UCSD-AML1 (cell line): ENCODE measurements at regions not wholly inside any gene's neighbourhood (a gene's known extent, or its start where the extent isn't known, plus 50 kb on each side); places are given as distances from the start of the nearest gene placed in this dataset.
A peak's percentile ranks its signal among the peaks of the same experiment; 100 is the strongest.

Source experiments
- DNase-seq: peaks from one replicate; lab custom pipeline; 2025; ENCODE audit not compliant: unreplicated experiment; lab: John Stamatoyannopoulos, UW

DNA sequence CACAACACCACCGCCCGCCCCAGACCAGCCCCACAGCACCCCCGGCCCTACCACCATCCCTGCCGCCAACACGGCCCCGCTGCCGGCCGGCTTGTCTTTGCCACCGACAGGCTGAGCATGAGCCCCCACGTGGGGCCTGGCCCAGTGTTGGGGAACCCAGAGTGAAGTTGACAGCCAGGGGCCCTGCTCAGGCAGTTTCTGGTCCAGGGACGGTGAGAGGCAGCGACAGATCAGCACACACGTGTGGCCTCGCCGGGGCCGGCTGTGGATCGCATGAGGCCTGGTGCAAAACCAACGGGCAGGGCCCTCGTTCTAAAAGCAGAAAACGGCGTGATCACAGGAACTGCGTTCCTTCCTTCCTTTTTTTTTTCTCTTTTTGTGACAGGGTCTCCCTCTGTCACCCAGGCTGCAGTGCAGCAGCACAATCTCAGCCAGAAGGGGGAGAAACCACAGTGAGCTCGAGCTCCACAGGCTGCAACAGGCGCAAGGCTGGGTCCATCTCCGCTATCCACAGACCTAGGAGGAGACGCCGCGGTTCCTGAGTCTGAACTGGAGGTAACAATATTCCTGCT, 50.5 kb upstream of the FBRSL1 start:
- peak; percentile 78 for DNase-seq

DNA sequence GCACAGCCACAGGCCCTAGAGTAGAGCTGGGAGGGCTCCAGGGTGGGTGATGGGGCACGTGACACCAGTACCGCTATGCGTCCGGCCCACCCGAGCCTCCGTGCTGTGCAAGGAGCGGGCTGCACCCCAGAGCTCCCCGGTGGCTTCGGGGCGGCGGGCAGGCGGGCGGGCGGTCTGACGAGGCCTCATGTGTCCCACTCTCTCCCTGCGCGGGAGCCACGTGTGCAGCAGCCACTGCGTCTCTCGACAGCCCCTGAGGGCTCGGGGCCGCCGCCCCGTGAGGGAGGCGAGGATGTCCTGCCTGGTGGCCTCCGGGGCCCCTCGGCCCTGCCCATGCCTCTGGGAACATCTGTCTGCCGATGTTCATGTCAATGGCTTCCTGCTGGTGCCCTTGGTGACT, 51.2 kb upstream of the FBRSL1 start:
- no peak for DNase-seq

DNA sequence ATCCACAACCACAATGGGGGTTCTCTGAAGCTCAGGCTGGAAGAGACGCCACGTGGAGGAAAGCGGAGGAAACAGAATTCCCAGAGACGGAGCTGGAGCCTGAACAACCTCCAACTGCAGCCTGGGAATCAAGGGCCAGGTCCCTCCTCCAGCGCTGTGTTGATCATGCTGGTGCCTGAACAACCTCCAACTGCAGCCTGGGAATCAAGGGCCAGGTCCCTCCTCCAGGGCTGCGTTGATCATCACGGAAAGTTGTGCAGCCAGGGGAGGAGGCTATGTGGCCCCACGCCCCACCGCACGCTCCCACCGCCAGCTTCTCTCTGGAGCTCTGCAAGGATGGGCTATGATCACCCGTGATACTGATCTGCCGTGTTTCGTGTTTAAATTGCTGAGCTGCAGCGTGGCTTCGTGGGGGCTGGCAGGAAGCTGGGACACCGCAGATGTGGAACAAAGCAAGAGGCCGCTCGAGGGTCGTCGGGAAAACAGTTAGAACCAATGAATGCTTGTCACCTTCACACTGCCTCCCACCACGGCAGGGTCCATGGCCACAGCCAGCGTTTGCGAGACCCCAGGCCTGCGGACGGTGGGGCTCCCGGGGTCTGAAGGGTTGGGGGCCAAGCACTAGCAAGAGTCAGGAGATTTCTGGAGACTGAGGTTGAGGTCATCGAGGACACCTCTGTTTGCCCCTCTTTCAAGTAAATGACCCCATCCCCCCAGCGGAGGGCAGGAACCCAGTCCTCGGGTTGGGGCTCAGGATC, 51.8 kb upstream of the FBRSL1 start:
- DNase-seq: no peak

DNA sequence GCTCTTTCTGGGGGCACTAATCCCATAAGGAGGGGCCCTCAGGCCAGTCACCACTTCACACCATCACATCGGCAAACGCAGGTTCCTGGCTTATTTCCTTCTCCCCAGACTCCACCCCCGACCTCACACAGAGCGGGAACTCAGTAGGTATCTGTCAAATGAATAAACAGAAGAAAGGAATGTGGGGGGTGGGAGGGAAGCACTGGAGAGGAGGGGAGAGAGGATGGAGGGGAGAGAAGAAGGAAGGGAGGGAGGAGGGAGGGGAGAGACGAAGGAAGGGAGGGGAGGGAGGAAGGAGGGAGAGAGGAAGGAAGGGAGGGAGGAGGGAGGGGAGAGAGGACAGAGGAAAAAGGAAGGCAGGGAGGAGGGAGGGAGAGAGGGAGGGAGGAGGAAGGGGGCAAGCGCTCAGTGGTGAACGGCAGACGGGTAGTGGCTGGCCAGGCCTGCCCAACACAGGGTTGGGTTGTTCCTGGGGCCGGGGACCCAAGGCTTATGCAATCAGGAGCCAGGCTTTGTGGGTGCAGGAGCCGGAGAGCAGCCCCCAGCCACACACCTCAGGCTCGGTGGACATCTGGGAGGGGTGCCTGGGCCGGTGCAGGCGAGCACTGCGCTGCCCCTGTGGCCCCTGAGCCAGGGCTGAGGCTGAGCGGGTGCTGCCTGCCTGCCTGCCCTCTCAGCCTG, 52.6 kb upstream of the FBRSL1 start:
- peak; percentile 44 for DNase-seq

DNA sequence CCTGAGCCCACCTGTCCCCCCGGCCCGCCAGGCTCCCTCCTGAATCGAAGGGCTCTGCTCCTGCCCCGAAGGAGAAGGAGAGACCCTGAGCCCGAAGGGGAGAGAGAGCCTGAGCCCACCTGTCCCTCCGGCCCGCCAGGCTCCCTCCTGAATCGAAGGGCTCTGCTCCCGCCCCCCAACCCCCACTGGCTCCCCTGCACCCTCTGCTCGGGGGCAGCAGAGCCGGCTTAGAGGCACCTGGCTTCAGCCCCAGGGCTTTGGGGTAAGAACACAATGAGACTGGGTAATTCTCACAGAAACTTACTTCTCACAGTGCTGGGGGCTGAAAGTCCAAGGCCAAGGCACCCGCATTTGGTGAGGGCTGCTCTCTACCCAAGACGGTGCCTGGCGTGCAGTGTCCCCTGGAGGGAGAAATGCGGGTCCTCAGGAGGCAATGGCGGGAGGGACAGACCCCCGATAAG, 53.1 kb upstream of the FBRSL1 start:
- DNase-seq: no peak

DNA sequence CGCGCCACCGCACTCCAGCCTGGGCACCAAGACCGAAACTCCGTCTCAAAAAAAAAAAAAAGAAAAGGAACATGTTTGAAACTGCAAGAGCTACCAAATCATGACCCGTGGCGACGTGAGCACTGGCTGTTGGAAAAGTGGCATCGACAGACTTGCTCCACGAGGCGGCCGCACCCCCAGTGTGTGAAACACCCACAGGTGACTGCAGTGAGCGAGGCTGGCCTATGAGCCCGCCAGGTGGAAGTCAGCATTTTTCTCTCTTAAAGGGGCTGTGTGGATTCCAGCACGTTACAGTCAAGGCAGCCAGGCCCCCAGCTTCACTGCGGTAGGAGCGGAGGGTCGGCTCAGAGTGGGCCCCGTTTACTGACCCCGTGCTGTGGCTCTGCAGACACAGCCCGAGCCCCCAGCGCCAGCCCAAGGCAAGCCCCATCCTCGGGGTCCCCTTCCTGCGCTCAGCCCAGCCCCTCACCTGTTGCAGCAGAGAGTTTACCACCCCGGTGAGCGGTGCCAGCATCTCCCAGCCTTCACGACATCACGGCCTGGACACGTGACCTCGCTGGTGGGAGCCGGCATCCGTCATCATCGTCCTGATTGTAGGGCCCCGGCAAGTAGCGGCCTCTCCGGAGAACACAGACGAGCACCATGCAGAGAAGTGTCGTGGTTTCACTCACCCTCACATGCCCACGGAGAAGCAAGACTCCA, 54.3 kb upstream of the FBRSL1 start:
- DNase-seq: no peak

DNA sequence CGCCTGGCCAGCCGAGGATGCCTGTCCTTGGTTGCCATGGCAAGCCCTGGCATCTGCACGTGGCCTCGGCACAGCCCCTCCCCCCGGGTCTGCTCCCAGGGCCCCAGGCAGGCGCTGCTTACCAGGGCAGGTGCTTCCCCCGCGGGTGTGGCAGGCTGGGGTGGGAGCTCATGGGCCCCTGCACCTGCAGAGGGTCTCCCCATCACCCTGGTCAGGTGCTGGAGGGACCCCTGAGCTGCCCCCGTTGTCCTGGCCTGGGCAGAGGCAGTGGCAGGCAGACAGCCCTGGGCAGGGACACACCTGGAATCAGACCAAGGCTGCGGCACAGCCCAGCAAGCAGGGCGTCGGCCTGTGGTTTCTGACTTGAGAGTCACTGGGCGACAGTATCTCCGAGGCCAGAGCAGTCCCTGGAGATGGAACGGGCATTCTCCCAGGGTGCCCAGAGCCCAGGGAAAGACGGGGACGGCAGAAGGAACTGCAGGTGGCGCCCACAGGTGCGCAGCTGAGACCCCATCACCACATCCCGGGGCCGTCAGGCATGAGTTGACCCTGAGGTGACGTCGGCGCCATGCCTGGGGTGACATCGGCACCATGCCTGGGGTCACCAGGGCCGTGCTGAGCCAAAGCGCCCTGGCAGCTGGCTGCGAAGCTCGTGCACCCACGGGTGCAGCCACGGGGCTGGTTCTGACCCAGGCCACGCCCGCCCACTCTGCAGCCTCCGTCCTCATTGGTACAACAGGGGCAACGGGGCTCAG, 56.1 kb upstream of the FBRSL1 start:
- DNase-seq: no peak

DNA sequence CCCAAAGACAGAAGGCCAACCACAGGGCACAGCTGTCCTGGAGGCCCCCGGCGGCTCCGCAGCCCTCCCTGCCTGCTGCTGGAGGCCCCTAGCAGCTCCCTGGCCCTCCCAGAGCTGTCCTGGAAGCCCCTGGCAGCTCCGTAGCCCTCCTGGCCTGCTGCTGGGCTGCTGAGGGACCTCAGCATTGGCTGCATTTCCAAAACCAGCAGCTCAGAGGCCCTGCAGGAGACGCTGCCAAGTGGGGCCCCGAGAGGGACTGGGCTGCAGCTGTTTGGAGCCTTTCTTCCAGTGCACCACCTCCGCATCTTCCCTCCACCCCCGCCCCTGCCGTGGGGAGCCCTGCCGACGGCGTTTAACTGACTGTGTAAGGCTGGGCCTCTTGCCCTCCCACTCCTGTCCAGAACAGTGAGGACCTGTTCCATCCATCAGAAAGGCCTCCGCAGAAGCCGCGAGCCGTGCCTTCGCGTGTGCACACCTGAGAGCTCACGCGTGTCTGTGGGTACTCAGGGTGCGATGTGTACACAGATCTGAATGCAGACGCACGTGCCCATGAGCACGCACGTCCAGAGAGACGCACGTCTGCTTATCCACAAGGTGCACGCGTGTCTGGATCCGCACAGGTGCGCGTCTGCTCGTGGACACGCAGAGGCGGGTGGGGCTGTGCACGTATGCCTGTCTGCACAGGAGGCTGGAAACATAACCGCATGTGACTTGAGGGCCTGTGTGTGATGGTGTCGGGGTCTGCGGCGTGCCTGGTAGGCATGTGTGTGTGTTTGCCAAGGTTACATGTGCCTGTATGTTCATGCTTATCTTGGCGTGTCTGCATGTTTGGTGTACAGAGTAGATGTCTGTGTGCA, 57.0 kb upstream of the FBRSL1 start:
- no peak for DNase-seq

DNA sequence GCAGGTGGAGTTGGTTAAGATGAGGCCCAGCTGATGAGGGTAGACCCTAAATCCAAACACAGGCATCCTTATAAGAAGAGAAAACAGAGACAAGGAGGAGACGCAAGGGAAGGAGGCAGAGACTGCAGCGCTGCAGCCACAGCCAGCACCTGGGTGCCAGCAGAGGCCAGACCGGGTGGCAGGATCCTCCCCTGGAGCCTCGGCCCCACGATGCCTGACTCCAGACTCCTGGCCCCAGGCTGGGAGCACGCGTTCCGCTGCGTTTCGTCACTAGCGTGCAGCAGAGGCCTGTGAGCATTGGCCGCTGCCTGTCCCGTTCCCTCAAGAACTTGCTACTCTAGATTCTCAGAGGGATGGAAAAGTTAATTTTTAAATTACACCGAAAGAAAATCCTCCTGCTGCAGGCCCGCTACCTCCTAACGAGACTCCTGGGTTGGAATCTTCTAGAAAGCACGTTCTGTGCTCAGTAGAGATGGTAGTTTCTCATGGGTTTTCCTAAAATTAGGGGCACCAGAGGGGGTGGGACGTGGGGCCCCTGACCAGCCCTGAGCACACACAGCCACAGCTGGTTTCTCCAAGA, 57.7 kb upstream of the FBRSL1 start:
- no peak for DNase-seq

DNA sequence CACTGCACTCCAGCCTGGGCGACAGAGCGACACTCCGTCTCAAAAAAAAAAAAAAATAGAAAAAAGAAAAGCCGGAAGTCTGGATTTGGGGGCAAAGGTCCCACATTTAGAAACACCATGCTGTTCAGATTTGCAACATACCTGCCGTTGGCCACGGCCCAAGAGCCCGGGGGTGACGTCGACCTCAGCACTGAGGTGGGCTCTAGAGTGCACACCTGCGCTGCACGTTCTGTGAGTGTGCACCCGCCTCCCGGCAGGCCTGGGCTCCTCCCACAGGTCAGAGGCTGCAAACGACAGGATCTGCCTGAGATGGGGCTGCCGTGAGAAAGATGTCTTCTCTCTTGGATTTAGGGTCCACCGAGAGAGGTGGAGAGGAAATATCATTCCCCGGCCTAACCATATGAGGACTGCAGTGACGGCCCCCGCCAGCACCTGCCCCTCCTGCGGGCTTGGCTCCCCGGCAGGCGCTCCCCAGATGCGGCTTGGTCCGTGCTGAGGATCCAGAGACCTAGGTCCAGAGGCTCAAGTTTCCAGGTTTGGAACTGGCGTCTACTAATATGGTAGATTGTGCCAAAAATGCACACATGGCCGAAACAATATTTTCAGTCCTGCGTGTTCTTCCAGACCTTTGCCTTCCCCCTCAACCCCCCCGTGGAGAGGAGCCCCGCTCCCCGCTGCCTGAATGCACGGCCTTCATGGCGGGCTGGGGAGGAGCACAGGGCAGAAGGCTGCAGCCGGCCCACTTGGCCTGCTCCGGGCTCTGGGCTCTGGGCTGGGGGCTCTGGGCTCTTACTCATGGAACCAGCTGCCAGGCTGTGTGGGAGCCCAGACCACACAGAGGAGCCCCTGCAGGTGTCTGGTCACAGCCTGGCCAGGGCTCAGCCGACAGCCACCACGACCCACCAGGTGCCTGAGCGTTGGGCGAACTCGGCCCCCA, 58.8 kb upstream of the FBRSL1 start:
- DNase-seq: no peak

DNA sequence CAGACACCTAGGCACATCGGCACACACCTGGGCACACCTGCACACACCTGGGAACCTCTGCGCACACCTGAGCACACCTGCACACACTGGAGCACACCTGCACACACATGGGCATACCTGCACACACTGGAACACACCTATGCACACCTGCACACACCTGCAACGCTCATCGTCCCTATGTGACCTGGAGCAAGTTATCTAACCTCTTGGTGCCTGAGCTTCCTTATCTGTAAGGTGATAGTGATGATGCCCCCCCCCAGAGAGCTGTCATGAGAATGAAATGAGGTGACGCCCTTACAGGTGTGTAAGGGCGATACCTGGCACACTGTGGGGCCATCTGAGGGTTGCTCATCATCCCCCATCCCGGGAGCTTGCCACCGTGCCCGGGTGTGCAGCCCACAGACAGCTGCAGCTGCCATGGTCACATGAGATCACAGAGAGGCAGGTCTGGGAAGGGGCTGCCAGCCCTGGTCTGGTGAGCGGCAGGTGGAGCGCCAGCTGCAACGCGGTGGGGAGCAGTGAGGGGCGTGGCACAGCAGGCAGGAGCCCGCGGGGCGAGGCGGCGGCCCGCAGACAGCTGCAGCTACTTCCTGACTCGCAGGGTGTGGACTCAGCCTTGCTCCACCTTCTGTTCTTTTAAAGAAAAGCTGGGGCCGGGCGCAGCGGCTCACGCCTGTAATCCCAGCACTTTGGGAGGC, 59.9 kb upstream of the FBRSL1 start:
- peak; percentile 70 for DNase-seq

DNA sequence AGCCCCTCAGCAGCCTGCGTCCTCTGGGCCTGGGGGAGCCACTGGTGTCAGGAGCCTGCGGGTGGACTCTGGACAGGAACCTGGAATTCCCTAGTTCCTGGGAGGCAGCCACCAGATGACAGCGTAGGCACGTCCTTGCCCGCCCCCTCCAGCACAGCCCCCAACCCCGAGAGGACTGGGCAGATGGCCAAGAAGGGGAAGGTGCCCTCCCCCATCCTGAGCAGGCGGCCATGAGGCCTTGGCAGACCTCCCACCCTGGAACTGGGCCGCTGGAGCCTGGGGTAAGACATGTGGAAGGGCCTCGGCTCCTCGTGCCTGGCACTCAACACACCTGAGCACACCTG, 60.4 kb upstream of the FBRSL1 start:
- DNase-seq: no peak

DNA sequence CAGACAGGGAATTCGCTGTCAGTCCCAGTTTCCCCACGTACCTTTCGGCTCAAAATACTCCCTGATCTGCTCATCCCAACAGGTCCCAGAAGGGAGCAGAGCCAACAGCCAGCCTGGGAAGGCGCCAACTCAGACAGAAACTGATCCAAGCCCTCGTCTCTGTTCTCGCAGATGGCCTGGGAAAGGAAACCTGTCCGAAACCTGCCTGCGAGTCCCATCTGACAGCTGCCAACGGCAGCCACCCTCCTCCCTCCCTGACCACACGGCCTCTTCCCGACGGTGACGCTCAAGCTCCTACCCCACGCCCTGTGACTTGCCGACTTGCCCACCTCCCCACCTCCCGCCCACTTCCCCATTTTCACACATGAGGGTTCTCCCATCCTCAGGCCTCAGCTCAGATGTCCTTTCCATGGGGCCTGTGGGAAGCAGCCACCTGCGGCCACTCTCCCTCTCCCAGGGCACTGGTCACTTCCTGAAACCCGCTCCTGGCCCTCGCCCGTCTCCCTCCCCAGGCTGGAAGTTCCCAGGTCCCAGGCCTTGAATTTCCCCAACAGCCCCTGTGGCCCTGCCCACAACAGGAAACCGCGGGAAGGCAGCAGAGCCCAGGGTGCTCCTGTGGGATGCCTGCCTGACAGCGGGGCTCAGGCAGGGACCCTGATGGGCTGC, 60.9 kb upstream of the FBRSL1 start:
- peak; percentile 78 for DNase-seq

DNA sequence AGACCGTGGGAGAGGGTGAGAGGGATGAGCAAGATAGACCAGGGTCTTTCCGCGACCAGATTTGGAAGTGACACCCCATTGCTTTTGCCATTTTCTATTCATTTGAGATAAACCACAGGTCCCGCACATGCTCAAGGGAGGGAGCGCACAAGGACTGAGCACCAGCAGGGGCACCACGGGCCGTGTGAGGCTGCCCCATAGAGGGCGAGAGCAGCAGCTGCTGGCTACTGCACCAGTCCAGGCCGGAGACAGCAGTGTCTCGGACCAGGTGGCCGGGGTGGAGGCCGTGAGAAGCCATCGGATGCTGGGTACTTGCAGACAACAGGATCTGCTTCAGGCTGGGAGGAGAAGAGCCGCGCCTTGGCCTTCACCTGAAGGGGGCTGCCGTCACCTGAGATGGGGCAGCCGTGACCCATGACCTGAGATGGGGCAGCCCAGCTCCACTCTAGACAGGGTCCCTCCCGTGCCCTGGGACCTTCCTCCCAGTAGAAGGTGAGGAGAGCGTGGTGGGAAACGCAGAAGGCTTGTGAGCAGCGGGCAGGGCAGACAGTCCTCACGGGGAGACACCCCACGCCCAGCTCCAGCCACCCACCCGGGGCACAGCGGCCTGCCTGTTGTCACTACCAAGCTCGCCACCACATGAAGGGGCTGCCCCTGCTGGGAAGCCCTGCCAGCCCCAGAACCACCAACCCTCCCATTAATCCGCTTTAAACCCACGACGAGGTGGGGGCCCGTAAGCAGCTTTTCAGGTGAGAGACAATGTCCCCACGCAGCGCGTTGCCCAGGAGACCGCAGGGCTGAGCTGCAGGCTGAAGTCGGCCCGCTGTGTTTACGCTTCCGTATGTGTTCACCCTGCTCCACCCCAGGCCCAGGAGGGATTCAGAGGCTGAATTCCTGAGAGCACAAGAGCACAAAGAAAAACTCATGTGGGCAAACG, 61.7 kb upstream of the FBRSL1 start:
- no peak for DNase-seq

DNA sequence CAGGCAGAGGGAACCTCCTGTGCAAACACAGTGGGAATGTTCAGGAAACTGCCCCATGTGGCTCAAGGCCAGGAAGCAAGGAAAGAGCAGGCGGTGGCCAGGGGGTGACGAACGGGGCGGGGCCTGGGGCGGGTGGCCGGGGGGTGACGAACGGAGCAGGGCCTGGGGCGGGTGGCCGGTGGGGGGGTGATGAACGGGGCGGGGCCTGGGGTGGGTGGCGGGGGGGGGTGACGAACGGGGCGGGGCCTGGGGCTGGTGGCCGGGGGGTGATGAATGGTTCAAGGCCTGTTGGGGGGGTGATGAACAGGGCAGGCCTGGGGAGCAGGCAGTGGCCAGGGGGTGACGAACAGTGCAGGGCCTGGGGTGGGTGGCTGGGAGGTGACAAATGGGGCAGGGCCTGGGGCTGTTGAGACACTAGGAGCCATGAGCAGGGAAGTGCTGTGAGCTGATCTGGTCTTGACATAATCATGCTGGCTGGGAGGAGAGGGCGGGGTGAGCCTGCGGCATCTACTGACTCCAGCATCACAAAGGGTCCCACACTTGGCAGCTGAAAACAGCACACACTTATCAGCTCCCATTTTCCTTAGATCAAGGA, 62.7 kb upstream of the FBRSL1 start:
- no peak for DNase-seq
